ENCODE measurements at regions not wholly inside any gene's neighbourhood (a gene's known extent, or its start where the extent isn't known, plus 50 kb on each side); places are given as distances from the start of the nearest gene placed in this dataset.
A peak's percentile ranks its signal among the peaks of the same experiment; 100 is the strongest.
"Not testable (repeated sequence)": the region's sequence is repeated elsewhere in the genome, so short reads cannot be mapped to it uniquely, and the experiment has no call there.

DNA sequence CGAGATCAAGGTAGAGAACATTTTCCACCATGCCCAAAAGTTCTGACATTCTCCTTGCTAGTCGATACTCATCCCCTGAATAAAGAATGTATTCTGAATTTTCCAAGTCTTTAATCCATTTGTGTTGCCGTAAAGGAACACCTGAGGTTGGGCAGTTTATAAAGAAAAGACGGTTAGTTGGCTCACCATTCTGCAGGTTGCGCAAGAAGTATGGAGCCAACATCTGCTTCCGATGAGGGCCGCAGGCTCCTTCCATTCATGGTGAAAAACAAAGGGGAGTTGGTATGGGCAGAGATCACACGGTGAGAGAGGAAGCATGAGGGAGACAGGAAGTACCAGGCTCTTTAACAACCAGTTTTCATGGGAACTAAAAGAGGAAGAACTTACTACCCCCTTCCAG is 121.2 kb downstream of the DCLK3 start:
- WGBS (ENCODE audit: insufficient coverage) = 96% methylated on average over 6 of the region's 8 CpGs

DNA sequence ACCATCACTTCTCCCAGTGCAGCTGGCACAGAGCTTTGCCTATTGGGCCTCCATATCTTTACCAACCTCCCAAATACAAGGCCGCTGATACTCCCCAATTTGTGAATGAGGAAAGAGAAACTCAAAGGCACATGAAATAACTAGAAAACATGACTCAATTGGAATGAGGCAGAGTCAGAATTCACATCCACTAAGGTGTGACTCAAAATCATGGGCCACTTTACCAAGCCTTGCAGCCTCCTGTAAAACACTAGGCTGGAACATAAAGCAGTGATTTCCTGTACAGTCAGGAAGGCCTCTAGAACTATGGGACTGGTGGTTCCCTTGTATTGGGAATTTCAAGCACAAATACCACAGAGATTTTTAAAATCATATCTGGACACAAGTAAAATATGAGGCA is 128.6 kb downstream of the DCLK3 start:
- H3K27ac ChIP-seq (ENCODE audit: insufficient read depth in 1 of 2, low read depth in 1 of 2, low read length in 2 of 2, poor library complexity in 1 of 2, severe bottlenecking in 2 of 2) = no peak overlapping the region
- no peaks in the 10 kb centered on the region for H3K4me1 ChIP-seq (ENCODE audit: control extremely low read depth in 1 of 4, control insufficient read depth in 4 of 4, insufficient read depth in 4 of 4, low read length in 3 of 4)
- 100% methylated on average over 1 of the region's 1 CpG for WGBS (ENCODE audit: insufficient coverage)
- no peaks in the 10 kb centered on the region for H3K27me3 ChIP-seq (replicated peaks in 2 of 5; ENCODE audit: control insufficient read depth in 4 of 5, insufficient read depth in 5 of 5, low read length in 4 of 5)
- H3K9me3 ChIP-seq (ENCODE audit: control extremely low read depth in 1 of 5, control insufficient read depth in 4 of 5, insufficient read depth in 2 of 5, low read depth in 1 of 5, low read length in 4 of 5) = no peaks in the 10 kb centered on the region
- POLR2A ChIA-PET = no interaction called here
- DNase-seq = no peak
- CTCF ChIA-PET = no interaction called here
- no peak overlapping the region for H3K4me3 ChIP-seq (ENCODE audit: control insufficient read depth in 1 of 7, extremely low read depth in 1 of 7, insufficient read depth in 4 of 7, low read depth in 2 of 7, low read length in 6 of 7)
- no peaks in the 10 kb centered on the region for H3K36me3 ChIP-seq (ENCODE audit: control insufficient read depth in 4 of 4, insufficient read depth in 4 of 4, low read length in 3 of 4)

More for the DNA sequence above, 121.2 kb downstream of the DCLK3 start:
- ChIA-PET CTCF (no interaction called here), POLR2A (no interaction called here)
- H3K27ac ChIP-seq (ENCODE audit: insufficient read depth in 1 of 2, low read depth in 1 of 2, low read length in 2 of 2, poor library complexity in 1 of 2, severe bottlenecking in 2 of 2) = no peak overlapping the region
- H3K4me3 ChIP-seq (ENCODE audit: control insufficient read depth in 1 of 7, extremely low read depth in 1 of 7, insufficient read depth in 4 of 7, low read depth in 2 of 7, low read length in 6 of 7) = no peak overlapping the region
- no peaks in the 10 kb centered on the region for H3K36me3 ChIP-seq (ENCODE audit: control insufficient read depth in 4 of 4, insufficient read depth in 4 of 4, low read length in 3 of 4)
- H3K4me1 ChIP-seq (ENCODE audit: control extremely low read depth in 1 of 4, control insufficient read depth in 4 of 4, insufficient read depth in 4 of 4, low read length in 3 of 4) = no peaks in the 10 kb centered on the region
- peaks cover 0 to 1% (median 0%) of the 10 kb centered on the region in 5 experiments for H3K9me3 ChIP-seq (ENCODE audit: control extremely low read depth in 1 of 5, control insufficient read depth in 4 of 5, insufficient read depth in 2 of 5, low read depth in 1 of 5, low read length in 4 of 5)
- DNase-seq = no peak
- no peaks in the 10 kb centered on the region for H3K27me3 ChIP-seq (replicated peaks in 2 of 5; ENCODE audit: control insufficient read depth in 4 of 5, insufficient read depth in 5 of 5, low read length in 4 of 5)

- H3K27me3 ChIP-seq (replicated peaks in 2 of 5; ENCODE audit: control insufficient read depth in 4 of 5, insufficient read depth in 5 of 5, low read length in 4 of 5); DNase-seq; H3K27ac ChIP-seq (ENCODE audit: insufficient read depth in 1 of 2, low read depth in 1 of 2, low read length in 2 of 2, poor library complexity in 1 of 2, severe bottlenecking in 2 of 2); H3K9me3 ChIP-seq (ENCODE audit: control extremely low read depth in 1 of 5, control insufficient read depth in 4 of 5, insufficient read depth in 2 of 5, low read depth in 1 of 5, low read length in 4 of 5); H3K4me3 ChIP-seq (ENCODE audit: control insufficient read depth in 1 of 7, extremely low read depth in 1 of 7, insufficient read depth in 4 of 7, low read depth in 2 of 7, low read length in 6 of 7); POLR2A ChIA-PET; CTCF ChIA-PET; H3K36me3 ChIP-seq (ENCODE audit: control insufficient read depth in 4 of 4, insufficient read depth in 4 of 4, low read length in 3 of 4); H3K4me1 ChIP-seq (ENCODE audit: control extremely low read depth in 1 of 4, control insufficient read depth in 4 of 4, insufficient read depth in 4 of 4, low read length in 3 of 4): not testable (repeated sequence)
- 98% methylated on average over 15 of the region's 39 CpGs for WGBS (ENCODE audit: insufficient coverage)
Measured at GRCh38 chr3:36633897-36634296, 130.5 kb downstream of the DCLK3 start.

DNA sequence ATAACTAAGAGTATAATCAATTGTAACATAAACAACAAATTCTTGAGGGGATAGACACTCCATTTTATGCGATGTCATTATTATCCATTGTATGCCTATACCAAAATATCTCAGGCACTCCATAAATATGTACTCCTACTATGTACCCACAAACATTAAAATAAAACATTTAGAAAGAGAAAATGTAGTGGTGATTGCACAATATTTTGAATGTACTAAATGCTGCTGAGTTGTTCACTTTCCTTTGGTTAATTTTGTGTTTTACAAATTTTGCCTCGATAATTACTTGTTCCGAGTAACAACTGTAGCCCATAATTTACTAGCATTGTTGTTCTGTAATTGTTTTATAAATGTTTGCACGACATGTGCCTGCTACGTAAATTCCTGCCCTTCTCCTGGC is 131.3 kb downstream of the DCLK3 start:
- Histone ChIP-seq H3K27ac (ENCODE audit: insufficient read depth in 1 of 2, low read depth in 1 of 2, low read length in 2 of 2, poor library complexity in 1 of 2, severe bottlenecking in 2 of 2) (no peak overlapping the region), H3K9me3 (ENCODE audit: control extremely low read depth in 1 of 5, control insufficient read depth in 4 of 5, insufficient read depth in 2 of 5, low read depth in 1 of 5, low read length in 4 of 5) (no peaks in the 10 kb centered on the region), H3K36me3 (ENCODE audit: control insufficient read depth in 4 of 4, insufficient read depth in 4 of 4, low read length in 3 of 4) (no peaks in the 10 kb centered on the region), H3K4me3 (ENCODE audit: control insufficient read depth in 1 of 7, extremely low read depth in 1 of 7, insufficient read depth in 4 of 7, low read depth in 2 of 7, low read length in 6 of 7) (no peak overlapping the region), H3K27me3 (replicated peaks in 2 of 5; ENCODE audit: control insufficient read depth in 4 of 5, insufficient read depth in 5 of 5, low read length in 4 of 5) (no peaks in the 10 kb centered on the region), H3K4me1 (ENCODE audit: control extremely low read depth in 1 of 4, control insufficient read depth in 4 of 4, insufficient read depth in 4 of 4, low read length in 3 of 4) (no peaks in the 10 kb centered on the region)
- CTCF ChIA-PET = no interaction called here
- POLR2A ChIA-PET = no interaction called here
- 100% methylated on average over 3 of the region's 5 CpGs for WGBS (ENCODE audit: insufficient coverage)
- no peak for DNase-seq

DNA sequence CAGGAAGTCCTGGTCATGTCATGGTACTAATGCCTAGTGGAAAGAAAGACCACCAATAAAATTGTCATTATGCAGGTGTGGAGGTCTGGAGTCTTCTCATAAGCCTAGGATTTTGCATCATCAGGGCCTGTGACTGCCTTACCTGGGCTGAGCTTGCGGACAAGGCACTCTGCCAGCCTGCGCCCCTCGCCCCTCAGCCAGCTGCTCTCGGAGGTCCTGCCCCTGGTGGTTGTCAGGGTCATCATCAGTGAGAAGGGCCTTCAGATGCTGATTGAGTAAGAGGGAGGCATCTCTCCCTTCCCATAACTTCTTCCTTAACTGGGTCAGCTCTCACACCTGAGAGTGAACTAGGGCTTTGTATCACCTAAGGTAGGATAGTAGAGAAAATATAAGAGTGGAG is 132.8 kb downstream of the DCLK3 start:
- no peaks in the 10 kb centered on the region for H3K4me1 ChIP-seq (ENCODE audit: control extremely low read depth in 1 of 4, control insufficient read depth in 4 of 4, insufficient read depth in 4 of 4, low read length in 3 of 4)
- no peaks in the 10 kb centered on the region for H3K27me3 ChIP-seq (replicated peaks in 2 of 5; ENCODE audit: control insufficient read depth in 4 of 5, insufficient read depth in 5 of 5, low read length in 4 of 5)
- no peak overlapping the region for H3K27ac ChIP-seq (ENCODE audit: insufficient read depth in 1 of 2, low read depth in 1 of 2, low read length in 2 of 2, poor library complexity in 1 of 2, severe bottlenecking in 2 of 2)
- POLR2A ChIA-PET = no interaction called here
- no peak overlapping the region for H3K4me3 ChIP-seq (ENCODE audit: control insufficient read depth in 1 of 7, extremely low read depth in 1 of 7, insufficient read depth in 4 of 7, low read depth in 2 of 7, low read length in 6 of 7)
- H3K36me3 ChIP-seq (ENCODE audit: control insufficient read depth in 4 of 4, insufficient read depth in 4 of 4, low read length in 3 of 4) = no peaks in the 10 kb centered on the region
- CTCF ChIA-PET = no interaction called here
- no peaks in the 10 kb centered on the region for H3K9me3 ChIP-seq (ENCODE audit: control extremely low read depth in 1 of 5, control insufficient read depth in 4 of 5, insufficient read depth in 2 of 5, low read depth in 1 of 5, low read length in 4 of 5)
- DNase-seq = no peak
- WGBS (ENCODE audit: insufficient coverage) = 89% methylated on average over 4 of the region's 4 CpGs

- H3K27me3 ChIP-seq (replicated peaks in 2 of 5; ENCODE audit: control insufficient read depth in 4 of 5, insufficient read depth in 5 of 5, low read length in 4 of 5) = no peaks in the 10 kb centered on the region
- H3K36me3 ChIP-seq (ENCODE audit: control insufficient read depth in 4 of 4, insufficient read depth in 4 of 4, low read length in 3 of 4) = no peaks in the 10 kb centered on the region
- DNase-seq = no peak
- no peaks in the 10 kb centered on the region for H3K4me1 ChIP-seq (ENCODE audit: control extremely low read depth in 1 of 4, control insufficient read depth in 4 of 4, insufficient read depth in 4 of 4, low read length in 3 of 4)
- CTCF ChIA-PET = no interaction called here
- POLR2A ChIA-PET = no interaction called here
- no peaks in the 10 kb centered on the region for H3K9me3 ChIP-seq (ENCODE audit: control extremely low read depth in 1 of 5, control insufficient read depth in 4 of 5, insufficient read depth in 2 of 5, low read depth in 1 of 5, low read length in 4 of 5)
- H3K4me3 ChIP-seq (ENCODE audit: control insufficient read depth in 1 of 7, extremely low read depth in 1 of 7, insufficient read depth in 4 of 7, low read depth in 2 of 7, low read length in 6 of 7) = no peak overlapping the region
- H3K27ac ChIP-seq (ENCODE audit: insufficient read depth in 1 of 2, low read depth in 1 of 2, low read length in 2 of 2, poor library complexity in 1 of 2, severe bottlenecking in 2 of 2) = no peak overlapping the region
Measured at GRCh38 chr3:36615861-36616260, 148.5 kb downstream of the DCLK3 start.

- Histone ChIP-seq H3K27me3 (replicated peaks in 2 of 5; ENCODE audit: control insufficient read depth in 4 of 5, insufficient read depth in 5 of 5, low read length in 4 of 5) (no peaks in the 10 kb centered on the region), H3K4me3 (ENCODE audit: control insufficient read depth in 1 of 7, extremely low read depth in 1 of 7, insufficient read depth in 4 of 7, low read depth in 2 of 7, low read length in 6 of 7) (no peak overlapping the region), H3K9me3 (ENCODE audit: control extremely low read depth in 1 of 5, control insufficient read depth in 4 of 5, insufficient read depth in 2 of 5, low read depth in 1 of 5, low read length in 4 of 5) (no peaks in the 10 kb centered on the region), H3K36me3 (ENCODE audit: control insufficient read depth in 4 of 4, insufficient read depth in 4 of 4, low read length in 3 of 4) (no peaks in the 10 kb centered on the region), H3K27ac (ENCODE audit: insufficient read depth in 1 of 2, low read depth in 1 of 2, low read length in 2 of 2, poor library complexity in 1 of 2, severe bottlenecking in 2 of 2) (no peak overlapping the region), H3K4me1 (ENCODE audit: control extremely low read depth in 1 of 4, control insufficient read depth in 4 of 4, insufficient read depth in 4 of 4, low read length in 3 of 4) (no peaks in the 10 kb centered on the region)
- CTCF ChIA-PET = interaction anchor here (1.2 kb wide), 1 partner anchor 27 kb away, joined by 3 read pairs; no protein-coding TSS in a partner anchor
- WGBS (ENCODE audit: insufficient coverage) = 83% methylated on average over 2 of the region's 4 CpGs
- POLR2A ChIA-PET = no interaction called here
- DNase-seq = peak in 1 of 3 donors; percentile 6
Measured at GRCh38 chr3:36606871-36607765, 157.2 kb downstream of the DCLK3 start.
